Upper lobe of right lung (tissue), 1 donor: ENCODE measurements at regions not wholly inside any gene's neighbourhood (a gene's known extent, or its start where the extent isn't known, plus 50 kb on each side); places are given as distances from the start of the nearest gene placed in this dataset.

ENCODE experiments used
- ATAC-seq: fragments of 200-7000 bp; cut with Tn5 transposase; one replicate; pipeline ENCODE4 v1.9.1; 2020; ENCODE audit warnings: mild to moderate bottlenecking, moderate library complexity
- DNase-seq: peaks from one replicate; pipeline ENCODE4 v3.0.0-alpha.2; 2020
- H3K27ac ChIP-seq: fragments of 200-600 bp; one replicate; pipeline ENCODE4 v1.8.0; 2022
- H3K27me3 ChIP-seq: fragments of 200-600 bp; one replicate; pipeline ENCODE4 v1.8.0; 2022; ENCODE audit warnings: mild to moderate bottlenecking
- H3K36me3 ChIP-seq: fragments of 200-600 bp; one replicate; pipeline ENCODE4 v1.8.0; 2022
- H3K4me1 ChIP-seq: fragments of 200-600 bp; one replicate; pipeline ENCODE4 v1.8.0; 2022
- H3K4me3 ChIP-seq: fragments of 200-600 bp; one replicate; pipeline ENCODE4 v1.8.0; 2022; ENCODE audit warnings: mild to moderate bottlenecking
- H3K9me3 ChIP-seq: fragments of 200-600 bp; one replicate; pipeline ENCODE4 v1.8.0; 2022
- intact Hi-C: fragments of 100-400 bp; cut with DNase I; formaldehyde crosslinking; loops from one replicate; pipeline ENCODE4 v1.11.0; 2022
- TF ChIP-seq, protein P1 (sequence below): fragments of 200-600 bp; IDR thresholded peaks from one replicate; pipeline ENCODE4 v1.8.0; 2022; ENCODE audit warnings: antibody characterized with exemption
- donor health status: DM: no; HTN: yes; CAD: no; lungs with severe emphysema.

DNA sequence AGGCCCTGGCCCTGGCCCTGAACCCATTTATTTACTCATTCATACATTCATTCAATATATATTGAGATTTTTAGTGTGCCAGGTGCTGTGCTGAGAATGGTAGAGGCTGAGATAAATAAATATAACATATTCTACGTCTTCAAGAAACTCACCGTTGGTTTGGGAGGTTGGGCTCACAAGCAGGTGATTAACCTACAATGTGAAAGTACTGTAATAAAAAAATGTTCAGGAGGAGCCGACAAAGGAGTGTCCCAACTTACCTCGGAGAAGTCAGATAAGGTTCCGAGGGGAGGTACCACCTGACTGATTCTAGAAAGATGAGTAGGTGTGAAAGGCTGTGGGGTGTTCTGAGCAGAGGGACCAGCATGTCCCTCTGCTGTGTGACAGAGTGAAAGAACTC, 479.6 kb upstream of the KLF4 start:
- H3K4me1 ChIP-seq = no peaks in the 10 kb centered on the region
- no peak overlapping the region for H3K27ac ChIP-seq
- ATAC-seq = no peak
- DNase-seq = no peak
- H3K4me3 ChIP-seq = no peak overlapping the region
- H3K27me3 ChIP-seq = no peaks in the 10 kb centered on the region
- intact Hi-C loops = no loop called here
- no peaks in the 10 kb centered on the region for H3K36me3 ChIP-seq
- TF ChIP-seq, protein P1, sequence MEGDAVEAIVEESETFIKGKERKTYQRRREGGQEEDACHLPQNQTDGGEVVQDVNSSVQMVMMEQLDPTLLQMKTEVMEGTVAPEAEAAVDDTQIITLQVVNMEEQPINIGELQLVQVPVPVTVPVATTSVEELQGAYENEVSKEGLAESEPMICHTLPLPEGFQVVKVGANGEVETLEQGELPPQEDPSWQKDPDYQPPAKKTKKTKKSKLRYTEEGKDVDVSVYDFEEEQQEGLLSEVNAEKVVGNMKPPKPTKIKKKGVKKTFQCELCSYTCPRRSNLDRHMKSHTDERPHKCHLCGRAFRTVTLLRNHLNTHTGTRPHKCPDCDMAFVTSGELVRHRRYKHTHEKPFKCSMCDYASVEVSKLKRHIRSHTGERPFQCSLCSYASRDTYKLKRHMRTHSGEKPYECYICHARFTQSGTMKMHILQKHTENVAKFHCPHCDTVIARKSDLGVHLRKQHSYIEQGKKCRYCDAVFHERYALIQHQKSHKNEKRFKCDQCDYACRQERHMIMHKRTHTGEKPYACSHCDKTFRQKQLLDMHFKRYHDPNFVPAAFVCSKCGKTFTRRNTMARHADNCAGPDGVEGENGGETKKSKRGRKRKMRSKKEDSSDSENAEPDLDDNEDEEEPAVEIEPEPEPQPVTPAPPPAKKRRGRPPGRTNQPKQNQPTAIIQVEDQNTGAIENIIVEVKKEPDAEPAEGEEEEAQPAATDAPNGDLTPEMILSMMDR = no peak
- no peaks in the 10 kb centered on the region for H3K9me3 ChIP-seq

GRCh38 chr9:107963246-107963645, 473.7 kb upstream of the KLF4 start:
- H3K9me3 ChIP-seq = no peaks in the 10 kb centered on the region
- no peak overlapping the region for H3K27ac ChIP-seq
- no peaks in the 10 kb centered on the region for H3K36me3 ChIP-seq
- no peak overlapping the region for H3K4me3 ChIP-seq
- no peaks in the 10 kb centered on the region for H3K4me1 ChIP-seq
- TF ChIP-seq, protein P1 = no peak
- DNase-seq (no peak), ATAC-seq (no peak)
- H3K27me3 ChIP-seq = no peaks in the 10 kb centered on the region
- intact Hi-C loops = no loop called here

DNA sequence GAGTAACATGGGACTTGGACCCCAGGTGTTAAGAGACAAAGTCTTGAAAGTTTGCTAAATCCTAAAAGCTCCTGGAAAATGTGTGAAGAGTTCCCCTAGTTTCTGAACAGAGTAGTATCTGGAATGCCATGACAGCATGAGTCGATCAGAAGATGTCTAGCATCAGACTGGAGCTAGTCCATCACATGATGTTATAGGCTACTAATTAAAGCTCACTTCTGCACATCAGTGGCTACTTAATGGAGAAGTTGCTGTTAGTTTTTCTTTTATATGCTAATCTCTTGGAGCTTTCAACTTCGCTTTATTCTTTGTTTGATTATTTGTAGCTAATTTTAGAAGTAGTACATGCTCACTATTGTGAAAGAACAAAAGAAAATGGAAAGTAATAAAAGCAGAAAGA, 471.3 kb upstream of the KLF4 start:
- TF ChIP-seq, protein P1 = no peak
- no peaks in the 10 kb centered on the region for H3K27me3 ChIP-seq
- H3K36me3 ChIP-seq = no peaks in the 10 kb centered on the region
- H3K9me3 ChIP-seq = no peaks in the 10 kb centered on the region
- intact Hi-C loops = no loop called here
- no peaks in the 10 kb centered on the region for H3K4me1 ChIP-seq
- H3K4me3 ChIP-seq = no peak overlapping the region
- ATAC-seq (no peak), DNase-seq (no peak)
- no peak overlapping the region for H3K27ac ChIP-seq

DNA sequence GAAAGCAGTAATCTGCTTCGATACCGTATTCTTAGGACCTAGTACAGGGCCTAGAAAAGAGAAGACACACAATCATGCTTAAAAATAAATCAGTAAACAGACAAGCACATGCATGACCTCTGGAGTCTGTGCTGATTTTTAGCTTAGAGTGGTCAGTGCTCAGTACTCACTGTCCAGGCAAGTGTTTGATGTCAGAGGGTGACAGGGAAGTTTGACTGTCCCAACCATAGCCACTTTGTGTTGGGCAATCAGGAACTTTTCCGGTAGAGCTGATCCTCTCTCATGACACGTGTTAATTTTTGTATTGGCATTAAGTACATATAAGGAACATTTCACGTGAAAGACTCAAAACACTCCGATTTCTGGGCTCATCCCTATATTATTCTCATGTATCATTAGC, 464.7 kb upstream of the KLF4 start:
- H3K36me3 ChIP-seq = no peaks in the 10 kb centered on the region

GRCh38 chr9:107953556-107954125, 464.1 kb upstream of the KLF4 start:
- TF ChIP-seq, protein P1 = no peak
- no peak for ATAC-seq
- H3K4me1 ChIP-seq = no peaks in the 10 kb centered on the region
- H3K27ac ChIP-seq = no peak overlapping the region
- H3K9me3 ChIP-seq = no peaks in the 10 kb centered on the region
- H3K27me3 ChIP-seq = no peaks in the 10 kb centered on the region
- DNase-seq = no peak
- intact Hi-C loops = no loop called here
- H3K4me3 ChIP-seq = no peak overlapping the region
- no peaks in the 10 kb centered on the region for H3K36me3 ChIP-seq

More for the DNA sequence above, 464.7 kb upstream of the KLF4 start:
- intact Hi-C loops = no loop called here
- Histone ChIP-seq H3K4me1 (no peaks in the 10 kb centered on the region), H3K9me3 (no peaks in the 10 kb centered on the region), H3K27me3 (no peaks in the 10 kb centered on the region), H3K27ac (no peak overlapping the region), H3K4me3 (no peak overlapping the region)
- DNase-seq (no peak), ATAC-seq (peak; percentile 82)
- TF ChIP-seq, protein P1 = no peak

DNA sequence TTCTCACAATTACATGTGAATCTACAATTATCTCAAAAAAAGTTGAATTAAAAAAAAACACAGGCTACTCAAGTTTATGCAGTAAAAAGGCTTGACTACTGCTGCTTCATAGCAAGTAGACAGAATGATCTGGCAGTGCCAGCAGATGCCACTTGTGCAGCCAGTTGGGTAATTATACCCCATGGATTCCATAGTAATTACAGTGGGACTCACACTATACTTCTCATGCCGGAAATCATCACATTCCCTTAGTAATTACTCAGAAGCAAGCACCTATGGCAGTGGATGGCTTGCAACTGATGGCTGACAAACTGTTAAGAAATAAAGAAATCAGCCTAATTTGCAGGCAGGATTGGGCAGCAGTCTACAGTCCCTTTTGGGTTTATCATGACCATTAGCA, 463.2 kb upstream of the KLF4 start:
- ATAC-seq (no peak), DNase-seq (no peak)
- no peaks in the 10 kb centered on the region for H3K36me3 ChIP-seq
- H3K4me3 ChIP-seq = no peak overlapping the region
- no peaks in the 10 kb centered on the region for H3K27me3 ChIP-seq
- no peaks in the 10 kb centered on the region for H3K9me3 ChIP-seq
- H3K4me1 ChIP-seq = no peaks in the 10 kb centered on the region
- TF ChIP-seq, protein P1 = no peak
- no peak overlapping the region for H3K27ac ChIP-seq
- intact Hi-C loops = no loop called here
